Cerebellar cortex (tissue), 1 donor: ENCODE measurements at regions not wholly inside any gene's neighbourhood (a gene's known extent, or its start where the extent isn't known, plus 50 kb on each side); places are given as distances from the start of the nearest gene placed in this dataset.
"Not testable (repeated sequence)": the region's sequence is repeated elsewhere in the genome, so short reads cannot be mapped to it uniquely, and the experiment has no call there.

Experiments used
- DNase-seq: peaks from one replicate; pipeline ENCODE4 v3.0.0-alpha.2; 2015; ENCODE audit warnings: low spot score

GRCh38 chr1:108314815-108315214 is 70.9 kb upstream of the NBPF4 start:
- DNase-seq: no peak

GRCh38 chr1:108316545-108316944 is 72.7 kb upstream of the NBPF4 start:
- DNase-seq: peak; percentile 5

GRCh38 chr1:108320849-108321248 is 77.0 kb upstream of the NBPF4 start:
- DNase-seq: no peak

- not testable (repeated sequence) for DNase-seq
Measured at GRCh38 chr1:108325338-108325737, 81.5 kb upstream of the NBPF4 start.

- peak; percentile 20 for DNase-seq
Measured at GRCh38 chr1:108327534-108328466, 83.9 kb upstream of the NBPF4 start.

GRCh38 chr1:108345776-108346531 is 102.1 kb upstream of the NBPF4 start:
- no peak for DNase-seq

- no peak for DNase-seq
Measured at GRCh38 chr1:108357802-108358201, 92.3 kb upstream of the NBPF6 start.

GRCh38 chr1:108380059-108380832 is 69.9 kb upstream of the NBPF6 start:
- DNase-seq: not testable (repeated sequence)
